GF-D8 (cell line): ENCODE measurements at regions not wholly inside any gene's neighbourhood (a gene's known extent, or its start where the extent isn't known, plus 50 kb on each side); places are given as distances from the start of the nearest gene placed in this dataset.
"Not testable (repeated sequence)": the region's sequence is repeated elsewhere in the genome, so short reads cannot be mapped to it uniquely, and the experiment has no call there.

ENCODE experiments used
- DNase-seq: peaks from one replicate; lab custom pipeline; 2025; lab: John Stamatoyannopoulos, UW

GRCh38 chr5:60488466-60489130, 211.4 kb downstream of the DEPDC1B start:
- DNase-seq = no peak

- no peak for DNase-seq
These were observed 212.0 kb downstream of the DEPDC1B start for GRCh38 chr5:60487885-60488442.

- no peak for DNase-seq
These were observed 212.5 kb downstream of the DEPDC1B start for GRCh38 chr5:60487476-60487875.

GRCh38 chr5:60485361-60485760, 214.6 kb downstream of the DEPDC1B start:
- DNase-seq = no peak

GRCh38 chr5:60483050-60483449, 216.9 kb downstream of the DEPDC1B start:
- DNase-seq = no peak

GRCh38 chr5:60482301-60482700, 217.7 kb downstream of the DEPDC1B start:
- no peak for DNase-seq

- DNase-seq = no peak
These were observed 220.4 kb downstream of the DEPDC1B start for GRCh38 chr5:60479542-60479941.

- DNase-seq = no peak
These were observed 222.1 kb downstream of the DEPDC1B start for GRCh38 chr5:60477849-60478248.

GRCh38 chr5:60473654-60474053, 226.3 kb downstream of the DEPDC1B start:
- no peak for DNase-seq

- DNase-seq = not testable (repeated sequence)
These were observed 226.9 kb downstream of the DEPDC1B start for GRCh38 chr5:60473027-60473426.

GRCh38 chr5:60470881-60471280, 229.1 kb downstream of the DEPDC1B start:
- DNase-seq = no peak

GRCh38 chr5:60469286-60469685, 230.7 kb downstream of the DEPDC1B start:
- no peak for DNase-seq

GRCh38 chr5:60463179-60463868, 236.6 kb downstream of the DEPDC1B start:
- DNase-seq = no peak

- DNase-seq = no peak
These were observed 241.3 kb downstream of the DEPDC1B start for GRCh38 chr5:60458666-60459065.

- DNase-seq = no peak
These were observed 242.7 kb downstream of the DEPDC1B start for GRCh38 chr5:60457233-60457632.

GRCh38 chr5:60455589-60455988, 244.4 kb downstream of the DEPDC1B start:
- DNase-seq = no peak

- DNase-seq = not testable (repeated sequence)
These were observed 245.7 kb downstream of the DEPDC1B start for GRCh38 chr5:60454277-60454676.

GRCh38 chr5:60453186-60453976, 246.6 kb downstream of the DEPDC1B start:
- DNase-seq = no peak

GRCh38 chr5:60448600-60448999, 251.4 kb downstream of the DEPDC1B start:
- DNase-seq = no peak

GRCh38 chr5:60447488-60447920, 252.5 kb downstream of the DEPDC1B start:
- DNase-seq = no peak

- no peak for DNase-seq
These were observed 253.0 kb downstream of the DEPDC1B start for GRCh38 chr5:60446917-60447316.

GRCh38 chr5:60445921-60446320, 254.0 kb downstream of the DEPDC1B start:
- no peak for DNase-seq

- DNase-seq = no peak
These were observed 254.5 kb downstream of the DEPDC1B start for GRCh38 chr5:60445427-60445826.
